Activated naive CD4-positive, alpha-beta T cell treated with anti-CD3 and anti-CD28 coated beads, Interleukin-2, amount 50 U/mL, for 72 hours (primary cell): ENCODE measurements at regions not wholly inside any gene's neighbourhood (a gene's known extent, or its start where the extent isn't known, plus 50 kb on each side); places are given as distances from the start of the nearest gene placed in this dataset.

Experiments
- ATAC-seq, 2 donors: fragments of 150-1000 bp; cut with Tn5 transposase; 2 replicates each; pipeline ENCODE4 v1.10.0; 2021; ENCODE audit warnings: mild to moderate bottlenecking in 2 of 2, moderate library complexity in 2 of 2
- DNase-seq, 2 donors: peaks; one replicate each; pipeline ENCODE4 v3.0.0; 2021 to 2022; ENCODE audit warnings: low spot score in 2 of 2
- H3K27ac Mint-ChIP-seq, 2 donors: one replicate each; pipeline ENCODE4 v1.8.0; 2022; ENCODE audit warnings: mild to moderate bottlenecking in 2 of 2, mixed read lengths in 2 of 2
- H3K36me3 Mint-ChIP-seq, 2 donors: one replicate each; pipeline ENCODE4 v1.8.0; 2022; ENCODE audit warnings: mixed read lengths in 2 of 2
- H3K9me3 Mint-ChIP-seq, 2 donors: one replicate each; pipeline ENCODE4 v1.8.0; 2022; ENCODE audit warnings: mixed read lengths in 2 of 2

DNA sequence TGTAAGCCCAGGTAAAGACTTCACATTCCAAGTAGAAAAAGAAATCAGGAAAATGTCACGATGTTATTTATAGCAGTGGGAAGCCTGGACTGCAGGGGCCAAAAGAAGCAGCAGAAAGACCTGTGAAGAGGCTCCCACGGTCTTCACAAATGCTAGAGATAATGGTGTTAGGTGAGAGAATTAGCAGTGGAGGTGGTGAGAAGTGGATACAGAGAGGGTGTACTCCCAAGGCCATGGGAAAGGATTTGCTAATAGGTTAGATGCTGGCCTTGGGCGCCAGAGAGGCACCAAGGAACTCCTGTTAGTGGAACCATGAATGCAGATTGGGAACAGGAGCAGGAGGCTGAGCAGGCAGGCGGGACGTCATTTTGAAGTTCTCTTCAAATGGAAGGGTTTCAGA lies 386.1 kb downstream of the C12orf75 start:
- no peak for ATAC-seq
- no peaks in the 10 kb centered on the region for H3K36me3 Mint-ChIP-seq
- no peak overlapping the region for H3K27ac Mint-ChIP-seq
- DNase-seq = no peak
- H3K9me3 Mint-ChIP-seq = peaks cover 0 to 8% of the 10 kb centered on the region in 2 donors

DNA sequence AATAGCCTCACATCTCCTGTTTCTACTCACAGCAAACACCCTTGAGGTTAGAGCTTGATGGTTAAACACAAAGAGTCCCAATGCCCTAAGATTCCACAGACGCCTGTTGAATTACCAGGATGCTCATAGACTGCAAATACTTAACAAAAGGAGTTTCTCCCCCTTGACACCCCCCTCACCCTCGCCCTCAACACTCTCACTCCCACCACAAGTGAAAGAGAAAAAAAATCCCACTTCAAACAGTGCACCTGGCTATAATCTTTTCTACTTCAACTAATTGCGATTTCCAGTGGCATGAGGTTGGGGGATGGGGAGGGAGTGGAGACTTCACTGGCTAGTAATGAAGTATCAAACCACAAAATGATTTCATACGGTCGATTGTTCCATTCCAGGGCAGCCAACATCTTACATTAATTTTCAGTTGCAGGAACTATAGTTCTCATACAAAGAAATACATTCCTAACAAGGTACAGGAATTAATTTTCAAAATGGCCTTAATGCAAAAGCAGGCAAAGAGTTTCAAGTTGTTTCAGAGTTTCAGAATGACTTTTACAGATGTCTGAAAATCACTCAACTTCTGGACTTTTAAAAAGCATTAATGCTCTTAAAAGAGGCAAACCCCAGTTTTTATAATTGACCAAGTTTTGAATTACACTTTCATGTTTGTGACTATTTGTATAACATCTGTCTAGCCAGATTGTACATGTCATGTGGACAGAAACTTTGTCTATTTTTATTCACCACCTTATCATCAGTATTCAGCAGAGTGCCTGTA lies 390.7 kb downstream of the C12orf75 start:
- ATAC-seq = no peak
- no peak for DNase-seq
- Mint-ChIP-seq H3K27ac (no peak overlapping the region), H3K9me3 (peaks cover 0 to 8% of the 10 kb centered on the region in 2 donors), H3K36me3 (no peaks in the 10 kb centered on the region)

DNA sequence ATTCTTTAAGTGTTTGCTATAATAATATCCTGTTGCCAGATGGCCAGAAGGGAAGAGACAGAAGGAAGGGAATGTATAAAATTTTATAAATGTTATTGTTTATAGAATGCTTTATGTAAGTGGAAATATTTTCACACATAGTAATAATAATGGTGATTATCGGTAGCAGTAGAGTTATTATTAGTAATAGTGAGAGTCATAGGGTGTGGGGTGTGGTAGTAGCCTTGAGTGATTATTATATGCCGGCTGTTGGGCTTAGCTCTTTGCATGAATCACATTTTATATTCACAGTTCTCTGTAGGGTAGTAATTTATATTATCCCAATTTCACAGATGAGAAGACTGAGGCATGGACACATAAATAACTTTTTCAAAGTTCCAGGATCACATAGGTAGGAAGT lies 391.4 kb downstream of the C12orf75 start:
- ATAC-seq (no peak), DNase-seq (no peak)
- no peak overlapping the region for H3K27ac Mint-ChIP-seq
- no peaks in the 10 kb centered on the region for H3K36me3 Mint-ChIP-seq
- peaks cover 0 to 8% of the 10 kb centered on the region in 2 donors for H3K9me3 Mint-ChIP-seq

DNA sequence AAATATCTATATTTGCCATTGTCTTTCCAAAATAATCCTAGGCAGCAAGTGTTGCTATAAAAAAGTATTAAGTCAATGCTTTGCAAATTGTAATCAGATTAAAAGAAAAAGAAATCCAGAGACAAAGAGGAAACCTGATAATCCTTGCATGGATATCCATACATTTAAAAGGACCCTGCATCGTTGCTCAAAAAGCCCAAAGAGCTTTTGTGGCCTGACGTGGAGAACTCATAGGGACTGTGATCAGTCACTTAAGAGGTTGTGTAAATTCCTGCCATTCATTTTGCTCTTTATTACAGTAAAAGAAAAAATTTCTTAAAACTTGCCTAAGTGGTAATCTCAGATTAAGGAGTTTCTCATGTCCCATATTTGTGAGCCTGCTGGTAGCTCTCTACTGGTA lies 392.6 kb downstream of the C12orf75 start:
- H3K27ac Mint-ChIP-seq = no peak overlapping the region
- peaks cover 0 to 7% of the 10 kb centered on the region in 2 donors for H3K9me3 Mint-ChIP-seq

DNA sequence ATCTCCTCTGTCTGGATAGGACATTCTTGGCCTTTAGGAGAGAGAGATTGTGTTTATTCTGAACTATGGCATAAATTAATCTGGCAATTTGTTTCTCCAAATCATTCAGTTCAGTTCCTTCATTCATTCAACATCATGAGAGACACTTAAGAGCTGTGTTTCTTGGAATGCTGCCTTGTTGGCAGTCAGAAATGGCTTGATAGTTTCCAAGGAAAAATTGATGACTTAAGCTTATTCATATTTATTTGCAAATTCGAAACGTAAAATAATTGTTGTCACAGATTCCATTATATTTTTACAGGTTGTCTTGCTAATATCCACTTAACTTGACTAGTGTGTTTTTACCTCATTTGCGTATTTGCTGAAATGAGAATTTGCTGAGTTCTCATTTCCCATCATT lies 393.0 kb downstream of the C12orf75 start:
- H3K36me3 Mint-ChIP-seq = no peaks in the 10 kb centered on the region
- H3K9me3 Mint-ChIP-seq = peaks cover 0 to 3% of the 10 kb centered on the region in 2 donors
- H3K27ac Mint-ChIP-seq = no peak overlapping the region
- DNase-seq = no peak
- ATAC-seq = no peak

More for the DNA sequence above, 392.6 kb downstream of the C12orf75 start:
- DNase-seq (no peak), ATAC-seq (no peak)
- no peaks in the 10 kb centered on the region for H3K36me3 Mint-ChIP-seq

DNA sequence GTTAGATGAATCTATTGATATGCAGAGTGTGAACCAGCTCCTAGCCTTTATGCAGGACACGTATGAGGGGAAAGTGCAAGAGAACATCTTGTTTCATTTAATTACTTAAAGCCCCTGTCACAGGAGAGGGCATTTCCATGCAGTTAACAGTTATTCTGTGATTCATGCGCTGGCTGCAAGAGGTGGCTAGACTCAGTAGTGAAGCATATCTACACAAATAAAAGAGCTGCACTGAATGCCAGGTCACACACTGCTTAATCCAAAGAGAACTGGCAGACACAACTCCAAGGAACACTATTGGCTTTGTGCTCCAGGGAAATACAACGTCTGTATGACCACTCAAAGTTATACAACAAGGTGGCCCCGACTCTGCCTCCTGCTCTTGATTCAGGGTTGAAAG lies 394.1 kb downstream of the C12orf75 start:
- Mint-ChIP-seq H3K9me3 (peaks cover 0 to 3% of the 10 kb centered on the region in 2 donors), H3K36me3 (no peaks in the 10 kb centered on the region), H3K27ac (no peak overlapping the region)
- ATAC-seq = no peak
- no peak for DNase-seq

DNA sequence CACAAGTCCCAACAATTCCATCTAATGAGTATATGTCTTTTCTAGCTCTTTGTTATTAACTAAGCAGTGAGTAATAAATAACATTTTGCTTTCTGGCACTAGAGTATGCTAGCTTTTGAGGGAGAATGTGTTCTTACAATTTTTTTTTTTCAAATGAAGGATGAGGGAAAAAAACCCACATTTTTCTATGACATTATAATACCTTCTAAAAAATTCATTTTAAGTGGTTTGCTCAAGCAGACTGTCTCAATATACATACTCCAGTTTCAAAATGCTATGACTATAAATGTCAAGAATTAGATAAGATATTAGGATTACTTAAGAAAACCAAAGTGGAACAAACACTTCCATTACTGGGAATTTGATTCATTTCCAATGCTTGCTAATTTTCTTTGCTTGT lies 394.6 kb downstream of the C12orf75 start:
- H3K27ac Mint-ChIP-seq = no peak overlapping the region
- no peak for DNase-seq
- peaks cover 0 to 3% of the 10 kb centered on the region in 2 donors for H3K9me3 Mint-ChIP-seq
- no peak for ATAC-seq
- no peaks in the 10 kb centered on the region for H3K36me3 Mint-ChIP-seq

DNA sequence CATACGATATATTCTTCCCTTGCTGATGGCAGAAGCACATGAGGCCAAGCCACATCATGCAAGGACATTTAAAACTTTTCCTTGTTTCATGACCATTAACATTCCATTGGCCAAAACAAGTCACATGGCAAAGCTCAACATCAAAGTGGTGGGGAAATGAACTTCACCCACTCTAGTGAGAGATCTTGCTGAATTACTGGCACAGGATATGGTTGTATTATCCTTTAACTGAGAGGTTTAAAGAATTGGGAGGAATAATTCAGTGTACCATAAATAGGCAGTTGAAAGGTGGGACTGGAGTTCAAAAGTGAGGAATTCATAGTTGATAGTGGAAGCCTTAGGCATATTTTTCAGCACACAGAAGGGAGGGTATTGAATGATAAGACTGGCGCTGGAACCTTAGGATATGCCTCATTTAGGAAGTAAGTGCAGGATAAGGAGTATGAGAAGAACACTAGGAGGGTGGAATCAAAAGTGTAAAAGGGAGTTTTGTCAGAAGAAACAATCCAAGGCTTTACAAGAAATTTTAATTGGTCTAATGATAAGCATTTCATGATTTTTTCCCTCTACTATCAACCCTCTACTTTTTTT lies 398.8 kb downstream of the C12orf75 start:
- H3K9me3 Mint-ChIP-seq = no peaks in the 10 kb centered on the region
- no peak overlapping the region for H3K27ac Mint-ChIP-seq
- DNase-seq (no peak), ATAC-seq (no peak)
- H3K36me3 Mint-ChIP-seq = no peaks in the 10 kb centered on the region

DNA sequence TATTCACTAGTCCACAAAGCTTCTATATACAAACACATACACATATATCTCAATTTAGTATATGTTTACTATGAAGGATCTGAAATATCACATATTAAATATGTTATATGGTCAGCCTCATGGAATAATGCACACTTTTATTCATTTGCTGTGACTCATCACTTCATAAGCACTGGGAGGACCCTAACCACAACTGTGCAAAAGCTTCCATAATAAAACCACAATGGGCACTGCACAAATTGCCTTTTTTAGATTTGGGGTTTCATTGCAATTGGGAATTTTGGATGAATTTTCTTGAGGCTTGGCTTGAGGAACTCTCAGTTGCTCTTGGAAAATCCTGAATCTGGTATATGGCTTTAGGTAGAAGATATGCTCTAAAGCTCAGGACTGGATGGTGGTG lies 399.4 kb downstream of the C12orf75 start:
- DNase-seq = no peak
- no peak for ATAC-seq
- Mint-ChIP-seq H3K36me3 (no peaks in the 10 kb centered on the region), H3K27ac (no peak overlapping the region), H3K9me3 (no peaks in the 10 kb centered on the region)

DNA sequence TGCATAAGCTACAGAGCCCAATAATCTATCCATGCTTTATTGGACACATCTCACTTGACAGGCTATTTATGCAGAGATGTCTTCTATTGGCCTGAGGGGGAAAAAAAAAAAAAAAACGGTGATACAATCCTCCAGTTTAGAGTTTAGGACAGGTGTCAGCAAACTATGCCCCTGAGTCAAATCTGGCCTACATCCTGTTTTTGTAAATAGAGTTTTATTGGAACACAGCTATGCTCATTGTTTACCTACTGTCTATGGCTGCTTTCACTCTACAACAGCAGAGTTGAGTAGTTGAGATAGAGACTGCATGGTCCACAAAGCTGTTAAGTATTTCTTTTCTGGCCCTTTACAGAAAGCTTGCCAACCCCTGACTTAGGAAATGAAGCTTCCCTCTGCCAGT lies 403.1 kb downstream of the C12orf75 start:
- no peak for ATAC-seq

DNA sequence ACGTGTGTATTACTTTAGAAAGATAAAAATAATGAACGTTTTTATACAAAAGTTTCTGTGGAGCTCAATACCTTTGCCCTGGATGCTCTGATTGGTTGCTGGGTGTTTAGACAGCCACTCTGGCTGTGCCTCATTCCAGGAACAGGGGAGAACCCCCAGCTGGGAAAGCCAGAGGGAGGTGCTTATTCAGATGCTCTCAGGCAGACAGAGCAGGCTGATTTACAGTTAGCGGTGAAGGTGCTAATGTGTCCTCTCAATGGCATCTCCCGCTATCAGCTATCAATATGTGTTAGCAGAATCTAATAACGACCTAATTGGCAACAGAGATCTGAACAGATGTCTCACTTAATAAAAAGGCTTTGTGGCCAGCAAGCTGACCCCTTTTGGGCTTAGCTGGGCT lies 402.3 kb downstream of the NUAK1 start:
- Mint-ChIP-seq H3K27ac (no peak overlapping the region), H3K9me3 (no peaks in the 10 kb centered on the region), H3K36me3 (no peaks in the 10 kb centered on the region)
- no peak for DNase-seq
- no peak for ATAC-seq

More for the DNA sequence above, 403.1 kb downstream of the C12orf75 start:
- H3K27ac Mint-ChIP-seq = no peak overlapping the region
- no peak for DNase-seq
- H3K9me3 Mint-ChIP-seq = no peaks in the 10 kb centered on the region
- no peaks in the 10 kb centered on the region for H3K36me3 Mint-ChIP-seq

DNA sequence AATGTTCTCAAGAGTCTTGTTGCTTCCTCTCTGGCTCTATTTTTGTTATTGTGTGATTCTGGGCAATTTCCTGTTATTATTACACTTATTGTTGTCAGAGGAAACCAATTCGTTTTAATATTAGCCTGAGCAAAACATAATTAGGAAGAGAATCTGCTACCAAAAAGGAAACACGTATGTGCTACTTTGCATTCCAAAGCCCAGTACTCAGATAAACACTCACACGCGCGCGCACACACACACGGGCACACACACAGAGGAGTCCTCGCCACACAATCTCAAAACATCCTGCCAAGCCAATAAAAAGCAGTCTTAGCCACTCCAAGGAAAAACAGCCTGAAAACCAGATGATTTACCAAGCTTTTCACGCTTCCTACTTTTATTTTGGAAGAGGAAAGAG lies 400.7 kb downstream of the NUAK1 start:
- Mint-ChIP-seq H3K27ac (no peak overlapping the region), H3K9me3 (no peaks in the 10 kb centered on the region), H3K36me3 (no peaks in the 10 kb centered on the region)
- DNase-seq = no peak
- no peak for ATAC-seq

DNA sequence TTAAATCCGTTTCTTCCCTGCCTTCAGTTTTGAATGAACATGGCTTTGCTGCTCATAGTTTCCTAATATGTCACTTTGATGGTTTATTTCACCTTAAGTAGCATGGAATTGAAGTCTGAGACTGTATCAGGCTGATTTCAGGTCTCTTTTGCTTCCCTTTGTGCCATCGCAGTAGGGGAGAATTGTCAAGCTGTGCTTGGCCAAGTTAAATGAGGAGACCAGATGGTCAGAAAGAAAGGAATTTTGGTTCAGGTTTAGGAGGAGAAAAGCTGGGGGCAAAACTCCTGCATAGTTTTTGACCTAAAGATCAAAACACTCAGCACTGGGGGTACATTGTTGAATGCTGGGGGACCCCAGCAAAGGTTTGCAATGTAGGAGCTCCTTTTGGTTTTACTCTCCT lies 398.4 kb downstream of the NUAK1 start:
- H3K27ac Mint-ChIP-seq = no peak overlapping the region
- no peak for ATAC-seq

DNA sequence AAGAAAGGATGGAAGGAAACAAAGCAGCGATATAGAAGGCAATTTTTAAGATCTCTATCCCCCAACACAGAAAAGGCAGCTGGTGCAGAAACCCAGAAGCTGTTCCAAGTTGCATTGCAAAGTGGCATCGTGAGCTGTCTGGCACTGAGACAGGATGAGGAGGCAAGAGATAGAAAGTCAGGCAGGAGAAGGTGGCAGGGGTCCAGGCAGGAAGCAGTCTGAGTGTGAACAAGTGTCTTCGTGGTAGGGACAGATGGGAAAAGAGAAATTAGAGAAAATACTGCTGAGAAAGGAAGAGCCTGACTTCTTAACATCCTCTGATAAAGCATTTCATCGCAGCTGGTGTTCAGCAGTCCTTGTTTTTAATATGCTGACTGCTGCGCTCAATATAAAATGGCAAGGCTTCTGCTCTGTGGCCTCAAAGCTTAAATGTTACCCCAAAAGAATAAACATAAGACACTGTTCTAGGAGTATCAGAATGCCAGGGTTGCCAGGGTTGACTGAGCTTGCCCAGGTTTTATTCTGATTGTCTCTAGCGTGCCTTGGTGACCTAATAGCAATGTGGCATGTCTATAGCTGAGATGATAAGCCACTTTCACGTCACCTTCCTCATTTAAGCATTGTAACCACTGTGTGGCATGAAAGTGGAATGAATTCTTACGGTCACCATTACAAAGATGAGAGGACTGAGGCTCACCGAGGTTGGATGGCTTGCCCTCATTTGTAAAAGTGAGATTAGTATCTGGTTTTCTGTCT lies 397.6 kb downstream of the NUAK1 start:
- Mint-ChIP-seq H3K9me3 (no peaks in the 10 kb centered on the region), H3K27ac (no peak overlapping the region), H3K36me3 (no peaks in the 10 kb centered on the region)
- DNase-seq = no peak
- ATAC-seq = no peak

More for the DNA sequence above, 398.4 kb downstream of the NUAK1 start:
- Mint-ChIP-seq H3K36me3 (no peaks in the 10 kb centered on the region), H3K9me3 (no peaks in the 10 kb centered on the region)
- DNase-seq = no peak

DNA sequence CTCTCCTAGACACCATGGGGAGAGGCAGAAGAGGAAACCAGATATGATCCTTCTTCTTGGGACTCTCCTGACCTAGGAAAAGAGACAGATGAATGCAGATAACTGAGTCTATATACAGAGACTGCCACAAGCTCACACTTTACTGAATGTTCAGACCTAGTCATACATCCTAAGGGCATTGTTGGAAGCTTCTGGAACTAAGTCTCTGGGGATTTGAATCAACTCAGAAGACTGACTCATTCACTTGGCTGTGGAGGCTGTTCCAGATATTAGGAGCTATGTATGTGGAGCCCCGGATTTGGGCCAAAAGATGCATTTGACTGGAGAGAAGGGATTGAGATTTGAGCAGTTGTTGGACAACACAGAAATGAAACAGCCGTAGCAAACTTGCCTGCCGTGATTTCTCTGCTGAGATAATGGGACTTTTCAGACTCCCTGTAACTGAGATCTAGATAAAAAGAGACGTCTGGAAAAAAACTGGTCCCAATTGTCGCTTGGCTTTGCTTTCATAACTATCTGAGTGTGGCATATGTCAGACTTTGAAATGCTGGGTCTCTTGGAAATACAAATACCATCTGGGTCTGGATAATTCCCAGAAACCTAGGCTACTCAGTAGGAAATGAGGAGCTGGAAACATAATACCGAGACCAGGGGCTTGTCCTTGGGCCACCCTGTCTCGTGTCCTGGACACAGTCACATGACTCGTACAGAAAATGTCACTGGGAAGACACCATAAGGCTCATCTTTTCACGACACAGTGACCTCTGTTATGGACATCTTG lies 396.8 kb downstream of the NUAK1 start:
- Mint-ChIP-seq H3K9me3 (no peaks in the 10 kb centered on the region), H3K27ac (no peak overlapping the region), H3K36me3 (no peaks in the 10 kb centered on the region)
- ATAC-seq = no peak
- no peak for DNase-seq

DNA sequence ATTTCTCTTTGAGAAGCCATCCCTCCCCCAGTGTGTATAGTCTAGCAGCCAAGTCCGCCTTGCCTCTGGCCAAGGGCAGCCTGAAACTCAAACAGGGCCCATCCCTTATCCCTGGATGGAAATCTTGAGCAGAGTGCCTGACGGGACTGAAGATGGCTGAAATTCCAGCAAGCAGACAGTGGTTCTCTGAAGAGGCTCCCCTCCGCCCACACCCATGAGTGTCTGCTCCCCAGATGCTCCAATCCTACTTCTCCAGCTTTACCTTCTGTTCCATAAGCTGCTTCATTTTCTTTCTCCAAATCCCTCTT lies 396.2 kb downstream of the NUAK1 start:
- H3K27ac Mint-ChIP-seq = no peak overlapping the region
- DNase-seq (no peak), ATAC-seq (no peak)
- H3K9me3 Mint-ChIP-seq = no peaks in the 10 kb centered on the region
- no peaks in the 10 kb centered on the region for H3K36me3 Mint-ChIP-seq
